ENCODE measurements at regions not wholly inside any gene's neighbourhood (a gene's known extent, or its start where the extent isn't known, plus 50 kb on each side); places are given as distances from the start of the nearest gene placed in this dataset.

GRCh38 chr11:95358511-95359340 lies 127.7 kb upstream of the SESN3 start:
- peak; percentile 32 for DNase-seq (ENCODE audit: low read depth)

GRCh38 chr11:95354304-95354703 lies 123.3 kb upstream of the SESN3 start:
- DNase-seq (ENCODE audit: low read depth): no peak

- DNase-seq (ENCODE audit: low read depth): peak; percentile 25
Observed at GRCh38 chr11:95353706-95354105, 122.7 kb upstream of the SESN3 start.

GRCh38 chr11:95352733-95353346 lies 121.8 kb upstream of the SESN3 start:
- no peak for DNase-seq (ENCODE audit: low read depth)

GRCh38 chr11:95349345-95349942 lies 118.4 kb upstream of the SESN3 start:
- no peak for DNase-seq (ENCODE audit: low read depth)

GRCh38 chr11:95346265-95346664 lies 115.3 kb upstream of the SESN3 start:
- DNase-seq (ENCODE audit: low read depth): no peak

- no peak for DNase-seq (ENCODE audit: low read depth)
Observed at GRCh38 chr11:95345651-95346050, 114.6 kb upstream of the SESN3 start.

- DNase-seq (ENCODE audit: low read depth): no peak
Observed at GRCh38 chr11:95344932-95345642, 114.1 kb upstream of the SESN3 start.

- DNase-seq (ENCODE audit: low read depth): no peak
Observed at GRCh38 chr11:95341221-95341620, 110.2 kb upstream of the SESN3 start.

GRCh38 chr11:95339086-95339901 lies 108.3 kb upstream of the SESN3 start:
- peak; percentile 60 for DNase-seq (ENCODE audit: low read depth)

GRCh38 chr11:95338430-95338991 lies 107.5 kb upstream of the SESN3 start:
- DNase-seq (ENCODE audit: low read depth): peak; percentile 98

GRCh38 chr11:95337972-95338429 lies 107.0 kb upstream of the SESN3 start:
- DNase-seq (ENCODE audit: low read depth): no peak

- DNase-seq (ENCODE audit: low read depth): peak; percentile 74
Observed at GRCh38 chr11:95337175-95337957, 106.4 kb upstream of the SESN3 start.

- DNase-seq (ENCODE audit: low read depth): no peak
Observed at GRCh38 chr11:95335989-95336388, 105.0 kb upstream of the SESN3 start.

- no peak for DNase-seq (ENCODE audit: low read depth)
Observed at GRCh38 chr11:95331161-95331560, 100.2 kb upstream of the SESN3 start.

GRCh38 chr11:95330302-95330701 lies 99.3 kb upstream of the SESN3 start:
- no peak for DNase-seq (ENCODE audit: low read depth)

GRCh38 chr11:95327273-95327948 lies 96.4 kb upstream of the SESN3 start:
- no peak for DNase-seq (ENCODE audit: low read depth)

GRCh38 chr11:95325777-95326258 lies 94.8 kb upstream of the SESN3 start:
- no peak for DNase-seq (ENCODE audit: low read depth)

- DNase-seq (ENCODE audit: low read depth): no peak
Observed at GRCh38 chr11:95324826-95325225, 93.8 kb upstream of the SESN3 start.

Data from forelimb muscle (tissue), 1 donor.